HEK293T (cell line): ENCODE measurements at regions not wholly inside any gene's neighbourhood (a gene's known extent, or its start where the extent isn't known, plus 50 kb on each side); places are given as distances from the start of the nearest gene placed in this dataset.

Experiments used
- CTCF ChIA-PET: fragments of 350-600 bp; formaldehyde crosslinking; extraction: SDS; loops from one replicate; lab custom pipeline; 2021; ENCODE audit warnings: antibody characterized with exemption, inconsistent platforms; lab: Yijun Ruan, JAX
- POLR2A ChIA-PET: fragments of 350-600 bp; formaldehyde crosslinking; extraction: SDS; loops from one replicate; lab custom pipeline; 2020; ENCODE audit warnings: antibody characterized with exemption, inconsistent platforms; lab: Yijun Ruan, JAX
- DNase-seq: peaks from one replicate; pipeline ENCODE4 v3.0.0; 2012; ENCODE audit warnings: mixed read lengths; ENCODE audit errors: extremely low spot score
- ARNT ChIP-seq: fragments of 450-650 bp; IDR thresholded peaks from 2 replicates; pipeline ENCODE4 v1.6.1; 2017; ENCODE audit warnings: mild to moderate bottlenecking
- BHLHE40 ChIP-seq: fragments of 450-650 bp; IDR thresholded peaks from 2 replicates; pipeline ENCODE4 v1.6.1; 2016; ENCODE audit warnings: mild to moderate bottlenecking, moderate library complexity, borderline replicate concordance
- CTBP1 ChIP-seq: fragments of 450-650 bp; IDR thresholded peaks from 2 replicates; pipeline ENCODE4 v1.6.1; 2016; ENCODE audit warnings: borderline replicate concordance
- ELF4 ChIP-seq: fragments of 450-650 bp; IDR thresholded peaks from 2 replicates; pipeline ENCODE4 v1.6.1; 2017; ENCODE audit warnings: antibody characterized with exemption
- FOXA1 ChIP-seq: fragments of 450-650 bp; IDR thresholded peaks from 2 replicates; pipeline ENCODE4 v1.6.1; 2016; ENCODE audit warnings: mild to moderate bottlenecking
- FOXK2 ChIP-seq: fragments of 450-650 bp; IDR thresholded peaks from 2 replicates; pipeline ENCODE4 v1.6.1; 2016; ENCODE audit warnings: mild to moderate bottlenecking
- FOXM1 ChIP-seq: fragments of 450-650 bp; IDR thresholded peaks from 2 replicates; pipeline ENCODE4 v1.6.1; 2017; ENCODE audit warnings: mild to moderate bottlenecking, borderline replicate concordance
- HDGF ChIP-seq: fragments of 450-650 bp; IDR thresholded peaks from 2 replicates; pipeline ENCODE4 v1.6.1; 2017; ENCODE audit warnings: antibody characterized with exemption, borderline replicate concordance
- L3MBTL2 ChIP-seq: fragments of 450-650 bp; conservative IDR thresholded peaks from 2 replicates; pipeline ENCODE4 v1.6.1; 2016; ENCODE audit warnings: mild to moderate bottlenecking
- LEF1 ChIP-seq: fragments of 450-650 bp; IDR thresholded peaks from 2 replicates; pipeline ENCODE4 v1.6.1; 2017; ENCODE audit warnings: mild to moderate bottlenecking, borderline replicate concordance
- NFRKB ChIP-seq: fragments of 450-650 bp; IDR thresholded peaks from 2 replicates; pipeline ENCODE4 v1.6.1; 2016; ENCODE audit warnings: mild to moderate bottlenecking, moderate library complexity
- PKNOX1 ChIP-seq: fragments of 450-650 bp; IDR thresholded peaks from 2 replicates; pipeline ENCODE4 v1.6.1; 2016
- SP1 ChIP-seq: fragments of 450-650 bp; IDR thresholded peaks from 2 replicates; pipeline ENCODE4 v1.6.1; 2017
- SUZ12 ChIP-seq: fragments of 450-650 bp; IDR thresholded peaks from 2 replicates; pipeline ENCODE4 v1.6.1; 2016; ENCODE audit warnings: mild to moderate bottlenecking
- TARDBP ChIP-seq: fragments of 450-650 bp; IDR thresholded peaks from 2 replicates; pipeline ENCODE4 v1.6.1; 2016
- ZNF384 ChIP-seq: fragments of 450-650 bp; IDR thresholded peaks from 2 replicates; pipeline ENCODE4 v1.6.1; 2016

- ChIA-PET CTCF (no interaction called here), POLR2A (no interaction called here)
- DNase-seq = no peak
- no peak for TF ChIP-seq BHLHE40
- TF ChIP-seq ARNT = no peak
- TF ChIP-seq ELF4 = no peak
- no peak for TF ChIP-seq TARDBP
- no peak for TF ChIP-seq HDGF
- TF ChIP-seq LEF1 = no peak
- TF ChIP-seq PKNOX1 = no peak
- no peak for TF ChIP-seq SP1
- no peak for TF ChIP-seq FOXA1
- no peak for TF ChIP-seq CTBP1
Observed at GRCh38 chr9:117858561-117858960, 154.4 kb downstream of the TLR4 start.

- TF ChIP-seq SP1 (no peak), TARDBP (no peak), SUZ12 (no peak)
- ChIA-PET POLR2A (no interaction called here), CTCF (no interaction called here)
- DNase-seq = no peak
Observed at GRCh38 chr9:117860849-117861248, 156.6 kb downstream of the TLR4 start.

- no peak for TF ChIP-seq SUZ12
- no peak for TF ChIP-seq LEF1
- TF ChIP-seq FOXK2 = no peak
- no peak for TF ChIP-seq PKNOX1
- TF ChIP-seq CTBP1 = no peak
- no peak for TF ChIP-seq SP1
- TF ChIP-seq NFRKB = no peak
- no peak for TF ChIP-seq ARNT
- no peak for TF ChIP-seq FOXA1
- no peak for TF ChIP-seq HDGF
- TF ChIP-seq ZNF384 = no peak
- TF ChIP-seq FOXM1 = no peak
- TF ChIP-seq TARDBP = no peak
- no peak for TF ChIP-seq BHLHE40
- no peak for TF ChIP-seq ELF4
- TF ChIP-seq L3MBTL2 = no peak
- ChIA-PET POLR2A (no interaction called here), CTCF (no interaction called here)
- no peak for DNase-seq
Observed at GRCh38 chr9:117864385-117865057, 160.3 kb downstream of the TLR4 start.

- ChIA-PET POLR2A (no interaction called here), CTCF (no interaction called here)
- no peak for DNase-seq
- TF ChIP-seq TARDBP (no peak), PKNOX1 (no peak), FOXK2 (no peak), SP1 (no peak), CTBP1 (no peak), ARNT (no peak), ZNF384 (no peak), ELF4 (no peak)
Observed at GRCh38 chr9:117868594-117868993, 164.4 kb downstream of the TLR4 start.

GRCh38 chr9:117869287-117869686 is 165.1 kb downstream of the TLR4 start:
- POLR2A ChIA-PET = no interaction called here
- TF ChIP-seq FOXM1 (no peak), SUZ12 (no peak), BHLHE40 (no peak), FOXA1 (no peak), L3MBTL2 (no peak), CTBP1 (no peak), ELF4 (no peak), NFRKB (no peak), LEF1 (no peak), PKNOX1 (no peak), TARDBP (no peak), HDGF (no peak)
- DNase-seq = no peak
- CTCF ChIA-PET = no interaction called here

- ChIA-PET CTCF (no interaction called here), POLR2A (no interaction called here)
- TF ChIP-seq L3MBTL2 = no peak
- no peak for TF ChIP-seq ELF4
- DNase-seq = no peak
Observed at GRCh38 chr9:117869712-117870111, 165.5 kb downstream of the TLR4 start.

GRCh38 chr9:117873664-117874063 is 169.5 kb downstream of the TLR4 start:
- POLR2A ChIA-PET = no interaction called here
- TF ChIP-seq ZNF384 (no peak), ELF4 (no peak), NFRKB (no peak), SUZ12 (no peak), HDGF (no peak), FOXM1 (no peak), TARDBP (no peak), SP1 (no peak), ARNT (no peak), CTBP1 (no peak), FOXK2 (no peak), PKNOX1 (no peak), FOXA1 (no peak), L3MBTL2 (no peak), LEF1 (no peak)
- CTCF ChIA-PET = no interaction called here
- no peak for DNase-seq
